ENCODE measurements at regions not wholly inside any gene's neighbourhood (a gene's known extent, or its start where the extent isn't known, plus 50 kb on each side); places are given as distances from the start of the nearest gene placed in this dataset.

- Histone ChIP-seq H3K27me3 (replicated peaks; ENCODE audit: control insufficient read depth, insufficient read depth, low read length) (peaks cover 4% of the 10 kb centered on the region; the same call in 1 of the 2 replicates), H3K36me3 (ENCODE audit: control insufficient read depth, insufficient read depth, low read length) (no peaks in the 10 kb centered on the region), H3K9me3 (no peaks in the 10 kb centered on the region), H3K4me1 (no peaks in the 10 kb centered on the region), H3K4me3 (ENCODE audit: low read depth, low read length) (no peak overlapping the region)
- Mint-ChIP-seq H3K9me3 (ENCODE audit: unreplicated experiment) (no peaks in the 10 kb centered on the region), H3K4me1 (ENCODE audit: low read depth, unreplicated experiment) (no peaks in the 10 kb centered on the region), H3K27me3 (ENCODE audit: insufficient read depth, unreplicated experiment) (peaks cover 28% of the 10 kb centered on the region), H3K36me3 (ENCODE audit: insufficient read depth, unreplicated experiment) (no peaks in the 10 kb centered on the region), H3K27ac (ENCODE audit: unreplicated experiment) (no peak overlapping the region), H3K4me3 (ENCODE audit: unreplicated experiment) (no peak overlapping the region)
- no peak for TF ChIP-seq CTCF (IDR thresholded peaks at IDR 0.05; ENCODE audit: insufficient read depth in 1 of 2, low read depth in 1 of 2, low read length in 1 of 2, severe bottlenecking in 1 of 2, unreplicated experiment in 1 of 2)
- intact Hi-C loops (cut with micrococcal nuclease; ENCODE audit: unreplicated experiment), result no loop called here
- DNase-seq, result no peak
- no TSS peak for BruUV-seq (replicated peaks)
- ChIA-PET CTCF (no interaction called here), POLR2A (no interaction called here)
These were observed 52.9 kb upstream of the SIRPG start for GRCh38 chr20:1710484-1710883.

DNA sequence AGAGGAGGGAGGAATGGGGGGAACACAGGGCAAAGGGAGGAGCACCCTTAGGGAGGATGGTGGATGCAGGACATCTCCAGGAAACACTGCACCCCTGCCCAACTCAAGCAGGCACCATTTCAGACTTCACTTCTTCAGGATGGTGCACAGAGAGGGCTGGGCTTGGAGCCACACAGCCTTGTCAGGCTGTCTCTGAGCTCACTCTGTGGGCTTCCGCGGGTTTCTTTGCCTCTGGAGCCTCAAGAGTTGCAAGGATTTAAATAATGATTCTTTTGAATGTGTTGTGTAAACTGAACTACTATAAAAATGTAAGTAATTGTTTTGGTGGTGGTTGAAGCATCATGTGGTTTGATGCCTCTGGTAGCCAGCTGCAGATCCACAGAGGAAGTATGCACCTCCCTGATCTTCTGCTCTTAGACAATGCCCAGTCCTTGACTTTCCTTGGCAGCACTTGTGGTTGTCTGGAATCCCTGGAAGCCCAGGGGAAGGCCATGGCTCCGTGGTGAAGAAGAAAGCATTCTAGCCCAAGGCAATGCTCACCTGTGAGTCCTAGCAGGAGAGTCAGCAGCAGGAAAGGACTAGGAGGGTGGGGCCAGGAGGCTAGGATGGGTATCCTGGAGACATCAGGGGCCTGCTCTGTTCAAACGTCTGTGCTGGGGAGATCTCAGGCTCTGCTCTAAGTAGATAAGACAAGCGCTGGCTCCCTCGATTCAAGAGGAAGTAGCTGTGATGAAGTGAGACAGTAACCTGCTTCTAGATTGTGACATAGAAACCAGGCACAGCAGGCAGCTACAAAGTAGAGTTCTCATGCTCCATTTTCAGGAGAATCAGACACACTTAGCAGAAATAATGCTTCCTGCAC is 50.2 kb upstream of the SIRPG start:
- Mint-ChIP-seq H3K4me3 (ENCODE audit: unreplicated experiment) (no peak overlapping the region), H3K4me1 (ENCODE audit: low read depth, unreplicated experiment) (no peaks in the 10 kb centered on the region), H3K27me3 (ENCODE audit: insufficient read depth, unreplicated experiment) (peaks cover 42% of the 10 kb centered on the region), H3K9me3 (ENCODE audit: unreplicated experiment) (no peaks in the 10 kb centered on the region), H3K27ac (ENCODE audit: unreplicated experiment) (no peak overlapping the region), H3K36me3 (ENCODE audit: insufficient read depth, unreplicated experiment) (no peaks in the 10 kb centered on the region)
- POLR2A ChIA-PET, result no interaction called here
- peaks cover 4% of the 10 kb centered on the region; the same call in 1 of the 2 replicates for H3K27me3 ChIP-seq (replicated peaks; ENCODE audit: control insufficient read depth, insufficient read depth, low read length)
- H3K4me3 ChIP-seq (ENCODE audit: low read depth, low read length), result no peak overlapping the region
- H3K36me3 ChIP-seq (ENCODE audit: control insufficient read depth, insufficient read depth, low read length), result no peaks in the 10 kb centered on the region
- CTCF ChIA-PET, result no interaction called here
- H3K9me3 ChIP-seq, result no peaks in the 10 kb centered on the region
- DNase-seq, result no peak
- no peak for TF ChIP-seq CTCF (IDR thresholded peaks at IDR 0.05; ENCODE audit: insufficient read depth in 1 of 2, low read depth in 1 of 2, low read length in 1 of 2, severe bottlenecking in 1 of 2, unreplicated experiment in 1 of 2)
- no peaks in the 10 kb centered on the region for H3K4me1 ChIP-seq
- BruUV-seq (replicated peaks), result no TSS peak
- intact Hi-C loops (cut with micrococcal nuclease; ENCODE audit: unreplicated experiment), result no loop called here
